Subcutaneous abdominal adipose tissue (tissue), 5 donors: ENCODE measurements at regions not wholly inside any gene's neighbourhood (a gene's known extent, or its start where the extent isn't known, plus 50 kb on each side); places are given as distances from the start of the nearest gene placed in this dataset.

Experiments
- H3K27ac ChIP-seq: one replicate; pipeline ENCODE4 v1.7.0; 2013; ENCODE audit warnings: low read depth, mild to moderate bottlenecking, inconsistent platforms, low read length, moderate library complexity
- H3K27me3 ChIP-seq, 5 donors: one replicate each; pipeline ENCODE4 v1.7.0; 2013; ENCODE audit warnings: low read length in 5 of 5, inconsistent platforms in 1 of 5; ENCODE audit not compliant: control insufficient read depth in 5 of 5, insufficient read depth in 4 of 5
- H3K36me3 ChIP-seq, 5 donors: one replicate each; pipeline ENCODE4 v1.7.0; 2013; ENCODE audit warnings: low read length in 5 of 5; ENCODE audit not compliant: control insufficient read depth in 5 of 5, insufficient read depth in 5 of 5
- H3K4me1 ChIP-seq, 5 donors: one replicate each; pipeline ENCODE4 v1.7.0; 2013; ENCODE audit warnings: low read length in 5 of 5, mild to moderate bottlenecking in 3 of 5, moderate library complexity in 1 of 5; ENCODE audit not compliant: control insufficient read depth in 5 of 5, insufficient read depth in 5 of 5
- H3K4me3 ChIP-seq, 5 donors: one replicate each; pipeline ENCODE4 v1.7.0; 2013; ENCODE audit warnings: low read length in 5 of 5, low read depth in 1 of 5
- H3K9ac ChIP-seq, 5 donors: one replicate each; pipeline ENCODE4 v1.7.0; 2013; ENCODE audit warnings: low read length in 5 of 5, mild to moderate bottlenecking in 4 of 5, moderate library complexity in 3 of 5
- H3K9me3 ChIP-seq, 5 donors: one replicate each; pipeline ENCODE4 v1.7.0; 2013; ENCODE audit warnings: low read length in 5 of 5; ENCODE audit not compliant: control insufficient read depth in 5 of 5
- donor health status: healthy.
- donor health status: healthy.
- donor health status: healthy.
- donor health status: healthy.
- donor health status: healthy.

GRCh38 chr5:19369048-19369447 is 619.0 kb downstream of the CDH18 start:
- no peak overlapping the region for H3K27ac ChIP-seq
- H3K9me3 ChIP-seq, result no peaks in the 10 kb centered on the region
- no peaks in the 10 kb centered on the region for H3K36me3 ChIP-seq
- H3K27me3 ChIP-seq, result no peaks in the 10 kb centered on the region
- no peak overlapping the region for H3K4me3 ChIP-seq
- no peaks in the 10 kb centered on the region for H3K4me1 ChIP-seq
- H3K9ac ChIP-seq, result no peak overlapping the region

GRCh38 chr5:19369561-19369960 is 618.4 kb downstream of the CDH18 start:
- no peak overlapping the region for H3K4me3 ChIP-seq
- H3K36me3 ChIP-seq, result no peaks in the 10 kb centered on the region
- no peaks in the 10 kb centered on the region for H3K9me3 ChIP-seq

GRCh38 chr5:19370655-19371386 is 617.2 kb downstream of the CDH18 start:
- Histone ChIP-seq H3K4me1 (no peaks in the 10 kb centered on the region), H3K4me3 (no peak overlapping the region), H3K36me3 (no peaks in the 10 kb centered on the region), H3K9ac (no peak overlapping the region), H3K9me3 (no peaks in the 10 kb centered on the region), H3K27ac (no peak overlapping the region), H3K27me3 (no peaks in the 10 kb centered on the region)

More at GRCh38 chr5:19369561-19369960, 618.4 kb downstream of the CDH18 start:
- Histone ChIP-seq H3K27me3 (no peaks in the 10 kb centered on the region), H3K27ac (no peak overlapping the region), H3K9ac (no peak overlapping the region), H3K4me1 (no peaks in the 10 kb centered on the region)

- Histone ChIP-seq H3K27me3 (no peaks in the 10 kb centered on the region), H3K36me3 (no peaks in the 10 kb centered on the region), H3K9me3 (no peaks in the 10 kb centered on the region), H3K4me3 (no peak overlapping the region), H3K4me1 (no peaks in the 10 kb centered on the region), H3K27ac (no peak overlapping the region), H3K9ac (no peak overlapping the region)
These were observed 599.6 kb downstream of the CDH18 start for GRCh38 chr5:19388391-19388790.

- Histone ChIP-seq H3K4me3 (no peak overlapping the region), H3K27me3 (no peaks in the 10 kb centered on the region), H3K9ac (no peak overlapping the region), H3K9me3 (peaks cover 0 to 10% (median 0%) of the 10 kb centered on the region in 5 donors), H3K27ac (no peak overlapping the region), H3K36me3 (no peaks in the 10 kb centered on the region), H3K4me1 (no peaks in the 10 kb centered on the region)
These were observed 587.0 kb downstream of the CDH18 start for GRCh38 chr5:19401032-19401431.

- no peak overlapping the region for H3K27ac ChIP-seq
- H3K27me3 ChIP-seq, result no peaks in the 10 kb centered on the region
- H3K4me1 ChIP-seq, result no peaks in the 10 kb centered on the region
- peaks cover 0 to 11% (median 0%) of the 10 kb centered on the region in 5 donors for H3K9me3 ChIP-seq
- H3K4me3 ChIP-seq, result no peak overlapping the region
- H3K9ac ChIP-seq, result no peak overlapping the region
- H3K36me3 ChIP-seq, result no peaks in the 10 kb centered on the region
These were observed 581.2 kb downstream of the CDH18 start for GRCh38 chr5:19406576-19407365.

- peaks cover 0 to 11% (median 0%) of the 10 kb centered on the region in 5 donors for H3K9me3 ChIP-seq
- H3K27ac ChIP-seq, result no peak overlapping the region
- no peaks in the 10 kb centered on the region for H3K4me1 ChIP-seq
- H3K36me3 ChIP-seq, result no peaks in the 10 kb centered on the region
- H3K27me3 ChIP-seq, result no peaks in the 10 kb centered on the region
- no peak overlapping the region for H3K4me3 ChIP-seq
- H3K9ac ChIP-seq, result no peak overlapping the region
These were observed 579.9 kb downstream of the CDH18 start for GRCh38 chr5:19408149-19408548.

GRCh38 chr5:19411936-19412335 is 576.1 kb downstream of the CDH18 start:
- Histone ChIP-seq H3K4me1 (no peaks in the 10 kb centered on the region), H3K36me3 (no peaks in the 10 kb centered on the region), H3K4me3 (no peak overlapping the region), H3K27ac (no peak overlapping the region), H3K9me3 (peaks cover 0 to 11% (median 0%) of the 10 kb centered on the region in 5 donors), H3K27me3 (no peaks in the 10 kb centered on the region), H3K9ac (no peak overlapping the region)
